SK-N-MC (cell line): ENCODE measurements at regions not wholly inside any gene's neighbourhood (a gene's known extent, or its start where the extent isn't known, plus 50 kb on each side); places are given as distances from the start of the nearest gene placed in this dataset.

Experiments
- EZH2 ChIP-seq: fragments of 200-600 bp; sonication (generic); IDR thresholded peaks from one replicate; pipeline ENCODE4 v1.6.1; 2017; ENCODE audit warnings: antibody characterized with exemption
- FOXP2 ChIP-seq: optimal IDR thresholded peaks from 2 replicates; pipeline ENCODE3; 2011; ENCODE audit warnings: mild to moderate bottlenecking, moderate library complexity; ENCODE audit not compliant: insufficient read depth; ENCODE audit errors: extremely low read length, control extremely low read depth
- POLR2AphosphoS5 ChIP-seq: IDR thresholded peaks from 2 replicates; pipeline ENCODE4 v1.6.1; 2012; ENCODE audit warnings: mild to moderate bottlenecking, low read depth, low read length, borderline replicate concordance

- TF ChIP-seq POLR2AphosphoS5 (no peak), EZH2 (no peak), FOXP2 (no peak)
Observed at GRCh38 chr22:27068121-27068520, 410.7 kb downstream of the MIAT start.
